Stimulated activated naive B cell treated with anti-CD40 and anti-IgM and Interleukin-4, amounts not matched to agents 10 μg/mL and 1 μg/mL and 100 μg/mL, for 72 hours (primary cell): ENCODE measurements at regions not wholly inside any gene's neighbourhood (a gene's known extent, or its start where the extent isn't known, plus 50 kb on each side); places are given as distances from the start of the nearest gene placed in this dataset.
A peak's percentile ranks its signal among the peaks of the same experiment; 100 is the strongest.
"Not testable (repeated sequence)": the region's sequence is repeated elsewhere in the genome, so short reads cannot be mapped to it uniquely, and the experiment has no call there.

Experiments used
- ATAC-seq, 2 donors: fragments of 150-1000 bp; cut with Tn5 transposase; replicated peaks; 2 replicates each; pipeline ENCODE4 v1.10.0; 2021; ENCODE audit warnings: moderate library complexity in 1 of 2
- DNase-seq: peaks from one replicate; pipeline ENCODE4 v3.0.0; 2021
- H3K27ac Mint-ChIP-seq: one replicate; pipeline ENCODE4 v1.8.0; 2022; ENCODE audit warnings: mild to moderate bottlenecking, mixed read lengths
- H3K27me3 Mint-ChIP-seq, 2 donors: one replicate each; pipeline ENCODE4 v1.8.0; 2022; ENCODE audit warnings: mixed read lengths in 2 of 2
- H3K36me3 Mint-ChIP-seq, 2 donors: one replicate each; pipeline ENCODE4 v1.8.0; 2022; ENCODE audit warnings: mixed read lengths in 2 of 2, mild to moderate bottlenecking in 1 of 2
- H3K4me1 Mint-ChIP-seq, 2 donors: one replicate each; pipeline ENCODE4 v1.8.0; 2022; ENCODE audit warnings: mixed read lengths in 2 of 2, mild to moderate bottlenecking in 1 of 2
- H3K4me3 Mint-ChIP-seq, 2 donors: one replicate each; pipeline ENCODE4 v1.8.0; 2022; ENCODE audit warnings: mild to moderate bottlenecking in 2 of 2, mixed read lengths in 2 of 2, moderate library complexity in 1 of 2
- H3K9me3 Mint-ChIP-seq, 2 donors: one replicate each; pipeline ENCODE4 v1.8.0; 2022; ENCODE audit warnings: mixed read lengths in 2 of 2, mild to moderate bottlenecking in 1 of 2

- no peak overlapping the region for H3K27ac Mint-ChIP-seq
- H3K9me3 Mint-ChIP-seq, result peaks cover 5 to 9% of the 10 kb centered on the region in 2 donors
- no peak for ATAC-seq
- no peak overlapping the region for H3K4me3 Mint-ChIP-seq
- H3K27me3 Mint-ChIP-seq, result no peaks in the 10 kb centered on the region
- no peak for DNase-seq
- H3K4me1 Mint-ChIP-seq, result no peaks in the 10 kb centered on the region
- no peaks in the 10 kb centered on the region for H3K36me3 Mint-ChIP-seq
These were observed 594.7 kb upstream of the STEAP1 start for GRCh38 chr7:89559596-89559995.

DNA sequence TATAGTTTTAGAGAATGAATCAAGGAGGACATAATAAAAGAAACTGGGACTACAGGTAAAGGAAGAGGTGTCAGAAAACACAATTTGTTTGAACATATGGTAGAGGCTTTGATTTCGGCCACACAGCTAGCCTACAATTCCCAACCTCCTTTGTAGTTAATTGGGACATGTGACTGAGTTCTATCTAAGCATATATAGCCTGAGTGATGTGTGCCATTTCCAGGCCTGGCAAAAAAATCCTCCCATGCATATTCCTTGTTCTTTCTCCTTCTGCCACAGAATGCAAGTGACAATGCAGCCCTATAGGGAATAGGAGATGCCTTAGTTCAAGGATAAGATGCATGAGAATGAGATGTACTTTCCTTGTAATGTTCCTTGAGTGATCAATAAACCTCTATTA lies 590.7 kb upstream of the STEAP1 start:
- no peaks in the 10 kb centered on the region for H3K36me3 Mint-ChIP-seq
- DNase-seq (no peak), ATAC-seq (no peak)
- no peaks in the 10 kb centered on the region for H3K4me1 Mint-ChIP-seq
- H3K4me3 Mint-ChIP-seq, result no peak overlapping the region
- no peaks in the 10 kb centered on the region for H3K27me3 Mint-ChIP-seq
- no peak overlapping the region for H3K27ac Mint-ChIP-seq
- peaks cover 5 to 12% of the 10 kb centered on the region in 2 donors for H3K9me3 Mint-ChIP-seq

GRCh38 chr7:89584896-89585295 lies 569.4 kb upstream of the STEAP1 start:
- H3K4me1 Mint-ChIP-seq, result no peaks in the 10 kb centered on the region
- H3K9me3 Mint-ChIP-seq, result peaks cover 9 to 11% of the 10 kb centered on the region in 2 donors
- H3K27ac Mint-ChIP-seq, result no peak overlapping the region
- peaks cover 0 to 3% of the 10 kb centered on the region in 2 donors for H3K36me3 Mint-ChIP-seq
- no peaks in the 10 kb centered on the region for H3K27me3 Mint-ChIP-seq
- no peak for ATAC-seq
- no peak overlapping the region for H3K4me3 Mint-ChIP-seq
- DNase-seq, result no peak

- Mint-ChIP-seq H3K4me3 (no peak overlapping the region), H3K36me3 (no peaks in the 10 kb centered on the region), H3K9me3 (peaks cover 1 to 9% of the 10 kb centered on the region in 2 donors), H3K27ac (no peak overlapping the region), H3K27me3 (no peaks in the 10 kb centered on the region), H3K4me1 (no peaks in the 10 kb centered on the region)
- ATAC-seq (no peak), DNase-seq (no peak)
These were observed 561.1 kb upstream of the STEAP1 start for GRCh38 chr7:89593125-89593524.

DNA sequence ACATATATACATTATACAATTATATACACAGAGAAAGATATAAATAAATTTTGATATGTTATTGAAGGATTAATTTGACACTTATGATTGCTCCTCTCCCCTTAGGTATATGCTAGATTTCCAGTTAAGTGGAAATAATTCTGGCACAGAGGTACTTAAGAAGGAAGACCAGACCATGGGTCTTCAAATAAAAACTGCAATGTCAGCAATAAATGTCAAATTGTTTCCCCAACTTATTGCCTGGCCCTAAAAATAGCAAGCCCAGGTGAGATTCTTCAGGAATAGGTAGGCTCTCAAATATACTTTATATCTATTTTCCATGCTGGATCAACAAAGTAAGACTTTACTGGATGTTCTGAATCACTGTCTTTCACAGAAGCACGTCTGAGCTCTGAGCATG lies 551.3 kb upstream of the STEAP1 start:
- Mint-ChIP-seq H3K4me3 (no peak overlapping the region), H3K4me1 (no peaks in the 10 kb centered on the region), H3K9me3 (peaks cover 10 to 11% of the 10 kb centered on the region in 2 donors), H3K27ac (no peak overlapping the region), H3K36me3 (no peaks in the 10 kb centered on the region), H3K27me3 (no peaks in the 10 kb centered on the region)
- DNase-seq, result no peak
- ATAC-seq, result no peak

- no peak overlapping the region for H3K4me3 Mint-ChIP-seq
- H3K27me3 Mint-ChIP-seq, result no peaks in the 10 kb centered on the region
- no peaks in the 10 kb centered on the region for H3K4me1 Mint-ChIP-seq
- ATAC-seq, result no peak
- H3K9me3 Mint-ChIP-seq, result peaks cover 5 to 9% of the 10 kb centered on the region in 2 donors
- no peak for DNase-seq
- no peak overlapping the region for H3K27ac Mint-ChIP-seq
- H3K36me3 Mint-ChIP-seq, result no peaks in the 10 kb centered on the region
These were observed 548.9 kb upstream of the STEAP1 start for GRCh38 chr7:89605362-89605761.

GRCh38 chr7:89606511-89606910 lies 547.8 kb upstream of the STEAP1 start:
- Mint-ChIP-seq H3K27ac (no peak overlapping the region), H3K9me3 (peaks cover 0 to 3% of the 10 kb centered on the region in 2 donors), H3K36me3 (no peaks in the 10 kb centered on the region), H3K4me1 (no peaks in the 10 kb centered on the region), H3K27me3 (no peaks in the 10 kb centered on the region), H3K4me3 (no peak overlapping the region)
- DNase-seq (no peak), ATAC-seq (no peak)

GRCh38 chr7:89607792-89608191 lies 546.5 kb upstream of the STEAP1 start:
- no peaks in the 10 kb centered on the region for H3K9me3 Mint-ChIP-seq
- ATAC-seq, result no peak
- no peak for DNase-seq
- no peak overlapping the region for H3K27ac Mint-ChIP-seq
- H3K27me3 Mint-ChIP-seq, result no peaks in the 10 kb centered on the region
- H3K4me3 Mint-ChIP-seq, result no peak overlapping the region
- no peaks in the 10 kb centered on the region for H3K36me3 Mint-ChIP-seq
- no peaks in the 10 kb centered on the region for H3K4me1 Mint-ChIP-seq

GRCh38 chr7:89616829-89617228 lies 537.4 kb upstream of the STEAP1 start:
- H3K27me3 Mint-ChIP-seq, ATAC-seq, H3K36me3 Mint-ChIP-seq, H3K27ac Mint-ChIP-seq, H3K4me3 Mint-ChIP-seq, H3K9me3 Mint-ChIP-seq, H3K4me1 Mint-ChIP-seq, DNase-seq: not testable (repeated sequence)

- no peak overlapping the region for H3K27ac Mint-ChIP-seq
- no peak for ATAC-seq
- DNase-seq, result no peak
- no peaks in the 10 kb centered on the region for H3K4me1 Mint-ChIP-seq
- H3K27me3 Mint-ChIP-seq, result no peaks in the 10 kb centered on the region
- no peaks in the 10 kb centered on the region for H3K36me3 Mint-ChIP-seq
- no peak overlapping the region for H3K4me3 Mint-ChIP-seq
- H3K9me3 Mint-ChIP-seq, result no peaks in the 10 kb centered on the region
These were observed 536.0 kb upstream of the STEAP1 start for GRCh38 chr7:89618274-89618673.

DNA sequence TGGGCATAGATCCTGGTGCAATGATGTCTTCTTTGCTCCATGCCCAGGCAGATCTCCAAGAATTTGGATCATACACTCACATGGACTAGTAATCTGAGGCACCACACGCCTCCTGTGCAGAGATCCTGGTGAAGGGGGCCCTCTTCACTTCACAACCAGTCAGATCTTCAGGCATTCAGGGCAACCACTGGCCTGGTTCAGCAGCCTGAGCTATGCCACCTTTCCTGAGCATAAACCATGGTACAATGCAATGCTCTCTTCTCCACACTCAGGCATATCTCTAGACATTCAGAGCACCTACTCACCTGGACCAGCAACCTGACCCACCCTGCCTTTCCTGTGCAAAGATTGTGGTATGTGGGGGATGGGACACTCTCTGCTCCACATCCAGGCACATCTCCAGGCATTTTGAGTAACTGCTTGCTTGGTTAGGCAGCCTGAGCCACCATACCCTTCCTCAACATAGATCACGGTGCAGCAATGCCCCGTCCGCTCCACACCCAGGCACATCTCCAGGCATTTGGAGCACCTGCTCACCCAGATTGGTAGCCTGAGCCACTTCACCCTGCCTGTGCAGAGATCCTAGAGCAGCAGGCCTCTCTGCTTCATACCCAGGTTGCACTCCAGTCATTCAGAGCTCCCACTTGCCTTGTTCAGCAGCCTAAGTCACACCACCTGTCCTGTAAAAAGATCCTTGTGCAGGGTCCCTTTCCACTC lies 532.2 kb upstream of the STEAP1 start:
- H3K36me3 Mint-ChIP-seq, result no peaks in the 10 kb centered on the region
- no peaks in the 10 kb centered on the region for H3K27me3 Mint-ChIP-seq
- no peak for DNase-seq
- no peak overlapping the region for H3K27ac Mint-ChIP-seq
- H3K4me1 Mint-ChIP-seq, result no peaks in the 10 kb centered on the region
- peak in 1 of 2 donors; percentile 33 for ATAC-seq
- H3K9me3 Mint-ChIP-seq, result no peaks in the 10 kb centered on the region
- no peak overlapping the region for H3K4me3 Mint-ChIP-seq

GRCh38 chr7:89623018-89623672 lies 531.1 kb upstream of the STEAP1 start:
- ATAC-seq, result peak; percentile 57 to 64
- Mint-ChIP-seq H3K4me1 (no peaks in the 10 kb centered on the region), H3K27me3 (no peaks in the 10 kb centered on the region), H3K4me3 (no peak overlapping the region), H3K9me3 (no peaks in the 10 kb centered on the region), H3K36me3 (no peaks in the 10 kb centered on the region), H3K27ac (no peak overlapping the region)
- DNase-seq, result no peak

DNA sequence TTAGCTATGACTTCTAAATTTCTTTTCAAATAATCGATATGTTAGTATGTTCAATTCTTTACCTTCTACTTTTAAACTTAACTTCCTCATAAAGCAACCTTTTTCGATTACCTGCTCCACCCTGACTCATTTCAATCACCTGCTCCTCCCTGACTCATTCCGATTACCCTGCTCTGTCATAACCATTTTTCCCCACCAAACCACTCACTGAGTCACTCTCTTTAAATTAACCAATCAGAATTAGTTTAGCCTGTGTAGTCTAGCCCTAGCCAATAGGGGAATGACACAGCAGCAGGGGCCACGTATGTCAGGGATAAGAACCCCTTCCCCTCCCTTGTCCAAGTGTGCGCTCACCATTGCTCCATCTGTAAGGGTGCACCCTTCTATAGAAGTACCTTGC lies 530.1 kb upstream of the STEAP1 start:
- not testable (repeated sequence) for H3K9me3 Mint-ChIP-seq, H3K4me3 Mint-ChIP-seq, ATAC-seq, DNase-seq, H3K27me3 Mint-ChIP-seq, H3K36me3 Mint-ChIP-seq, H3K27ac Mint-ChIP-seq, H3K4me1 Mint-ChIP-seq

GRCh38 chr7:89648509-89648908 lies 505.8 kb upstream of the STEAP1 start:
- Mint-ChIP-seq H3K27me3 (no peaks in the 10 kb centered on the region), H3K27ac (no peak overlapping the region), H3K4me3 (no peak overlapping the region), H3K36me3 (no peaks in the 10 kb centered on the region), H3K9me3 (peaks cover 0 to 2% of the 10 kb centered on the region in 2 donors), H3K4me1 (no peaks in the 10 kb centered on the region)
- no peak for DNase-seq
- ATAC-seq, result no peak

DNA sequence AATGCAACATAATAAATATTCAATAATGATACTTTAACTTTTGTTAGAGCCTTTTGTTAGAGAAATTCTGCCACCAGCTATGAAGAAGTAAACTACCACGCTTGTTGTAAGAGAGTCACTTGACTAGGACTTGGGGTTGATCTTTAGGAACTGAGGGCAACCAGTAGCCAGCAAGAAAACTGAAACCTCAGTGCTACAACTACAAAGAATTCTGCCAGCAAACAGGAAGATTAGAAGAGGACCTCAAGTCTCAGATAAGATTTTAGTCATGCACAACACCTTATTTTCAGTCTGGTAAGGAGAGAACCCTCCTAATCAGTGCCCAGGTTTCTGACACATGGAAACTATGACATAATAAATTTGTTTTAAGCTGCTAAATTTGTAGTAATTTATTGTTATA lies 498.3 kb upstream of the STEAP1 start:
- Mint-ChIP-seq H3K36me3 (no peaks in the 10 kb centered on the region), H3K27ac (no peak overlapping the region), H3K9me3 (peaks cover 0 to 4% of the 10 kb centered on the region in 2 donors), H3K4me1 (no peaks in the 10 kb centered on the region), H3K4me3 (no peak overlapping the region), H3K27me3 (no peaks in the 10 kb centered on the region)
- ATAC-seq (no peak), DNase-seq (no peak)
